ENCODE measurements at regions not wholly inside any gene's neighbourhood (a gene's known extent, or its start where the extent isn't known, plus 50 kb on each side); places are given as distances from the start of the nearest gene placed in this dataset.

DNA sequence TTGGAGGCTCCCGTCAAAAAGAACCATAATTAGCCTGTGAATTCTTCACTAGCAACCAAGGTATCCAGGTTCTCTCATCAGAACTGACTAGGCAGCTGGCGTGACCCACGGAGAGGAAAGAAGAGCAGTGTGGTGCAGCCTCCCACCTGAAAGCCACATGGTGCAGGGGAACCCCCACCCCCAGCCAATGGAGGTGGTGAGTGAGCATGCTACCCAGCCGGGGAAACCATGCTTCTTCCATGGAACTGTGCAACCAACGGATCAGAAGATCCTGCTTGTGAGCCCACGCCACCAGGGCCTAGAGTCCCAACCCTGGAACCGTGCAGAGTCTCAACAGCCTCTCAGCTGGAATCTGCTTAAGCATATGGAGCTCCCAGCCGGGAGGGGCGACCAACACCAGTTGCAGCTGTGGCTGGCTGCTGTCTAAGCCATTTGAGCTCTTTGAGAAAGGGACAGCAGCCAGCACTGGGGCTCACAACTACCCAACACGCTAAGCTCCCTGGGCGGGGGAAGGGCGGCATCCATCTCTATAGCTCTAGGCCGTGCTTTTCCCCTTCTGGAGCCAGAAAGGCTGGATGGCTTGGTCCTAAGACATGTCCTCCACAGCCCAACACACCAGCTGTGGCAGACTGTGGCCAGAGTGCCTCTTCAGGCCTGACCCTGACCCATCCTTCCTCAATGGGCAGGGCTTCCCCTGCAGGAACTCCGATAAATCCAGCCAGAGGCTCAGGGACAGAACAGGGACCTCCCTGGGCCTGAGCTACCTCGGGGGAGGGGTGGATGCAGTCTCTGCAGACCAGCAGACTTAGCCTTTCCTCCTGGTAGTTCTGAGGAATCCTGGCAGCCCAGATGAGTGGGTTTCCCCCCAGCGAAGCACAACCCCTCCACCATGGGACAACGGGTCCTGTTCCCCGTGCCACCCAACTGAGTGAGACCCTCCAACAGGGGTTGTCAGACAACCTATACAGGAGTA, 151.4 kb upstream of the NXPH2 start:
- TF ChIP-seq EZH2 (IDR thresholded peaks at IDR 0.05; ENCODE audit: borderline replicate concordance, low read depth, low read length, severe bottlenecking) (no peak), MYC (IDR thresholded peaks at IDR 0.05; ENCODE audit: low read depth, low read length) (no peak), POLR2A (IDR thresholded peaks at IDR 0.05; ENCODE audit: low read depth, low read length) (no peak), JUN (IDR thresholded peaks at IDR 0.05; ENCODE audit: borderline replicate concordance, insufficient read depth, insufficient read length, low read depth) (no peak), GATA2 (IDR thresholded peaks at IDR 0.05; ENCODE audit: insufficient read depth, insufficient read length, low read depth, low read length) (no peak), FOS (IDR thresholded peaks at IDR 0.05; ENCODE audit: borderline replicate concordance, insufficient read depth, low read length) (no peak), POLR2AphosphoS5 (IDR thresholded peaks at IDR 0.05; ENCODE audit: insufficient read depth, low read depth, low read length) (no peak)
- TF ChIP-seq, protein P1, sequence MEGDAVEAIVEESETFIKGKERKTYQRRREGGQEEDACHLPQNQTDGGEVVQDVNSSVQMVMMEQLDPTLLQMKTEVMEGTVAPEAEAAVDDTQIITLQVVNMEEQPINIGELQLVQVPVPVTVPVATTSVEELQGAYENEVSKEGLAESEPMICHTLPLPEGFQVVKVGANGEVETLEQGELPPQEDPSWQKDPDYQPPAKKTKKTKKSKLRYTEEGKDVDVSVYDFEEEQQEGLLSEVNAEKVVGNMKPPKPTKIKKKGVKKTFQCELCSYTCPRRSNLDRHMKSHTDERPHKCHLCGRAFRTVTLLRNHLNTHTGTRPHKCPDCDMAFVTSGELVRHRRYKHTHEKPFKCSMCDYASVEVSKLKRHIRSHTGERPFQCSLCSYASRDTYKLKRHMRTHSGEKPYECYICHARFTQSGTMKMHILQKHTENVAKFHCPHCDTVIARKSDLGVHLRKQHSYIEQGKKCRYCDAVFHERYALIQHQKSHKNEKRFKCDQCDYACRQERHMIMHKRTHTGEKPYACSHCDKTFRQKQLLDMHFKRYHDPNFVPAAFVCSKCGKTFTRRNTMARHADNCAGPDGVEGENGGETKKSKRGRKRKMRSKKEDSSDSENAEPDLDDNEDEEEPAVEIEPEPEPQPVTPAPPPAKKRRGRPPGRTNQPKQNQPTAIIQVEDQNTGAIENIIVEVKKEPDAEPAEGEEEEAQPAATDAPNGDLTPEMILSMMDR (IDR thresholded peaks at IDR 0.05; ENCODE audit: extremely low read depth in 1 of 2, insufficient read depth in 1 of 2, low read depth in 1 of 2, low read length in 2 of 2), result no peak
- TF ChIP-seq, protein P2, sequence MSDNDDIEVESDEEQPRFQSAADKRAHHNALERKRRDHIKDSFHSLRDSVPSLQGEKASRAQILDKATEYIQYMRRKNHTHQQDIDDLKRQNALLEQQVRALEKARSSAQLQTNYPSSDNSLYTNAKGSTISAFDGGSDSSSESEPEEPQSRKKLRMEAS (IDR thresholded peaks at IDR 0.05; ENCODE audit: insufficient read depth, insufficient read length), result no peak
